T47D (cell line): ENCODE measurements at regions not wholly inside any gene's neighbourhood (a gene's known extent, or its start where the extent isn't known, plus 50 kb on each side); places are given as distances from the start of the nearest gene placed in this dataset.

Experiments
- DNase-seq, 2 experiments: peaks; one replicate each; pipeline versions ENCODE4 v3.0.0 to v3.0.0-alpha.2; 2011 to 2012; ENCODE audit warnings: low read depth in 1 of 2, low spot score in 1 of 2
- JUND ChIP-seq: IDR thresholded peaks from 2 replicates; pipeline ENCODE4 v1.6.1; 2012; ENCODE audit warnings: low read depth
- in situ Hi-C: cut with HindIII; loops from 2 replicates; pipeline ENCODE4 v1.10.0; 2016; ENCODE audit warnings: low sequenced_read_pairs, low pct_unique_long_range_greater_than_20kb

- TF ChIP-seq JUND: no peak
- no peak for DNase-seq
Measured at GRCh38 chr6:43923376-43924221, 153.6 kb downstream of the VEGFA start.

GRCh38 chr6:43922426-43923375 is 152.7 kb downstream of the VEGFA start:
- in situ Hi-C loops: no loop called here
- no peak for TF ChIP-seq JUND
- no peak for DNase-seq

More at GRCh38 chr6:43923376-43924221, 153.6 kb downstream of the VEGFA start:
- in situ Hi-C loops: no loop called here

- TF ChIP-seq JUND: no peak
- in situ Hi-C loops: no loop called here
- no peak for DNase-seq
Measured at GRCh38 chr6:43921548-43922425, 151.8 kb downstream of the VEGFA start.

GRCh38 chr6:43921039-43921438 is 151.0 kb downstream of the VEGFA start:
- DNase-seq: no peak
- no peak for TF ChIP-seq JUND
- in situ Hi-C loops: no loop called here

GRCh38 chr6:43919774-43920173 is 149.8 kb downstream of the VEGFA start:
- in situ Hi-C loops: no loop called here
- no peak for DNase-seq
- TF ChIP-seq JUND: no peak

- in situ Hi-C loops: no loop called here
- no peak for TF ChIP-seq JUND
- DNase-seq: no peak
Measured at GRCh38 chr6:43917878-43918382, 147.9 kb downstream of the VEGFA start.

GRCh38 chr6:43916924-43917877 is 147.2 kb downstream of the VEGFA start:
- in situ Hi-C loops: no loop called here
- no peak for DNase-seq
- no peak for TF ChIP-seq JUND

- no peak for DNase-seq
- no peak for TF ChIP-seq JUND
- in situ Hi-C loops: no loop called here
Measured at GRCh38 chr6:43915986-43916923, 146.2 kb downstream of the VEGFA start.

- no peak for TF ChIP-seq JUND
- in situ Hi-C loops: no loop called here
- DNase-seq: no peak
Measured at GRCh38 chr6:43915208-43915869, 145.3 kb downstream of the VEGFA start.
